PFSK-1 (cell line): ENCODE measurements at regions not wholly inside any gene's neighbourhood (a gene's known extent, or its start where the extent isn't known, plus 50 kb on each side); places are given as distances from the start of the nearest gene placed in this dataset.

Experiments
- FOXP2 ChIP-seq: optimal IDR thresholded peaks from 2 replicates; pipeline ENCODE3; 2011; ENCODE audit warnings: borderline replicate concordance, control low read depth, inconsistent platforms; ENCODE audit not compliant: insufficient read depth; ENCODE audit errors: extremely low read length, extremely low read depth
- POLR2AphosphoS5 ChIP-seq: IDR thresholded peaks from 2 replicates; pipeline ENCODE4 v1.6.1; 2012; ENCODE audit warnings: low read depth, mild to moderate bottlenecking, control low read depth, low read length, moderate library complexity
- REST ChIP-seq, 2 experiments: IDR thresholded peaks; 2 replicates each; pipeline versions ENCODE4 v1.6.1 to v1.8.0; 2011 to 2012; ENCODE audit warnings: low read depth in 2 of 2, low read length in 2 of 2, control low read depth in 1 of 2, inconsistent platforms in 1 of 2, mild to moderate bottlenecking in 1 of 2, moderate library complexity in 1 of 2; ENCODE audit not compliant: insufficient read depth in 1 of 2
- SIN3A ChIP-seq: IDR thresholded peaks from 2 replicates; pipeline ENCODE4 v1.6.1; 2012; ENCODE audit warnings: mild to moderate bottlenecking, low read length, moderate library complexity, borderline replicate concordance; ENCODE audit not compliant: insufficient read depth
- TAF1 ChIP-seq: IDR thresholded peaks from 2 replicates; pipeline ENCODE4 v1.6.1; 2012; ENCODE audit warnings: low read length, control low read depth, borderline replicate concordance; ENCODE audit not compliant: insufficient read depth

GRCh38 chr6:141976994-141977393 lies 155.7 kb upstream of the GJE1 start:
- no peak for TF ChIP-seq POLR2AphosphoS5
- no peak for TF ChIP-seq FOXP2
- TF ChIP-seq SIN3A: no peak
- no peak for TF ChIP-seq TAF1
- TF ChIP-seq REST (IDR thresholded peaks at IDR 0.05; ENCODE audit: insufficient read depth in 1 of 2, low read depth in 2 of 2, low read length in 2 of 2): no peak

GRCh38 chr6:141969201-141969600 lies 163.5 kb upstream of the GJE1 start:
- TF ChIP-seq FOXP2 (no peak), TAF1 (no peak), REST (IDR thresholded peaks at IDR 0.05; ENCODE audit: insufficient read depth in 1 of 2, low read depth in 2 of 2, low read length in 2 of 2) (no peak), SIN3A (no peak), POLR2AphosphoS5 (no peak)

GRCh38 chr6:141968632-141969031 lies 164.1 kb upstream of the GJE1 start:
- no peak for TF ChIP-seq SIN3A

GRCh38 chr6:141965016-141965545 lies 167.6 kb upstream of the GJE1 start:
- TF ChIP-seq REST (IDR thresholded peaks at IDR 0.05; ENCODE audit: insufficient read depth in 1 of 2, low read depth in 2 of 2, low read length in 2 of 2) (no peak), SIN3A (no peak), POLR2AphosphoS5 (no peak), FOXP2 (no peak), TAF1 (no peak)

GRCh38 chr6:141963543-141964295 lies 169.0 kb upstream of the GJE1 start:
- TF ChIP-seq SIN3A (no peak), TAF1 (no peak), REST (IDR thresholded peaks at IDR 0.05; ENCODE audit: insufficient read depth in 1 of 2, low read depth in 2 of 2, low read length in 2 of 2) (no peak), POLR2AphosphoS5 (no peak), FOXP2 (no peak)
